SK-N-SH (cell line): ENCODE measurements at regions not wholly inside any gene's neighbourhood (a gene's known extent, or its start where the extent isn't known, plus 50 kb on each side); places are given as distances from the start of the nearest gene placed in this dataset.

Experiments
- CHD2 ChIP-seq: fragments of 150-350 bp; IDR thresholded peaks from 2 replicates; pipeline ENCODE4 v1.6.1; 2018; ENCODE audit warnings: low read length; ENCODE audit not compliant: partially characterized antibody
- CTCF ChIP-seq: fragments of 200-600 bp; sonication (generic); IDR thresholded peaks from 2 replicates; pipeline ENCODE4 v1.6.1; 2017; ENCODE audit warnings: antibody characterized with exemption, mild to moderate bottlenecking, moderate library complexity
- RAD21 ChIP-seq: IDR thresholded peaks from 2 replicates; pipeline ENCODE4 v1.6.1; 2012; ENCODE audit warnings: mild to moderate bottlenecking, low read length
- RXRA ChIP-seq: IDR thresholded peaks from 2 replicates; pipeline ENCODE4 v1.4.0; 2012; ENCODE audit warnings: low read depth, mild to moderate bottlenecking, borderline replicate concordance
- TAF1 ChIP-seq: IDR thresholded peaks from 2 replicates; pipeline ENCODE4 v1.6.1; 2012; ENCODE audit warnings: low read depth, mild to moderate bottlenecking, low read length, moderate library complexity, borderline replicate concordance
- USF2 ChIP-seq: fragments of 150-350 bp; IDR thresholded peaks from 2 replicates; pipeline ENCODE4 v1.6.1; 2017; ENCODE audit warnings: antibody characterized with exemption, low read length, low read depth, borderline replicate concordance

GRCh38 chr9:31013371-31013770 lies 1371.1 kb upstream of the ACO1 start:
- TF ChIP-seq USF2 (no peak), CTCF (no peak), CHD2 (no peak), RXRA (no peak), RAD21 (no peak), TAF1 (no peak)
